ENCODE measurements at regions not wholly inside any gene's neighbourhood (a gene's known extent, or its start where the extent isn't known, plus 50 kb on each side); places are given as distances from the start of the nearest gene placed in this dataset.

DNA sequence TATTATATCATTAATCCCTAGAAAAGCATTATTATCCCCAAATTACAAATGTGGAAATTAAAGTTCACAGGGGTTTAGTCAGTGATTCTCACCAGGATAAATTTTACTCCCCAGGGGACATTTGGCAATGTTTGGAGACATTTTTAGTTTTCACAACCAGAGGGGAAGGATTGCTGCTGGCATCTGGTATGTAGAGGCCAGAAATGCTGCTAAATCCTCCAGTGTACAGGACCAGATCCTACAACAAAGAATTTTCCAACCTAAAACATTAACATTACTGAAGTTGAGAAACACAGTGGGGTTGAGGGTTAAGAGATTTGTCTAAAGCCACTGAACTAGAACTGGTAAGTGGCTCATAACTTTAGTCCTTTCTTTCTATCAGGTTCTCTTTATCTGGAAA, 162.0 kb upstream of the SYT6 start:
- DNase-seq (ENCODE audit: low spot score in 2 of 2), result no peak
- FAIRE-seq, result no peak

DNA sequence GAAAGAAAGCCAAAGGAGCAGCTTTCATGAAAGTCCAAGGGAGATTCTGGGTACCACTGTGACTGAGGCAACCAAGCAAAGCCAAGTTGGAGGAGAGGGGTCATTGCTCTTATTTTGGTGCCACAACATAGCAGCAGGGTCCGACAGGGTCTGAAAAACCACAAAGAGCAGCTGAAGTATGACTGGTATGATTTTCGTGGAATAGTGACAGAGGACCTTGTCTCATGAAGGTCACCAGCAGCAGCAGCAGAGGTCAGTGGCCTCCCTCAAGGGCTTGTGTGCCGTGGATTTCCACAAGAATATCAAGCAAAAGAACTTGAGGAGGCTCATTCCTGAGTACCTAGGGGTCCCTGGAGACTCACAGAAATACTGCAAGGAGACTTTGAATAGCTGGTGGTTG, 160.9 kb upstream of the SYT6 start:
- FAIRE-seq (no peak), DNase-seq (ENCODE audit: low spot score in 2 of 2) (no peak)

GRCh38 chr1:114314098-114314497, 160.4 kb upstream of the SYT6 start:
- DNase-seq (ENCODE audit: low spot score in 2 of 2) (no peak), FAIRE-seq (no peak)

DNA sequence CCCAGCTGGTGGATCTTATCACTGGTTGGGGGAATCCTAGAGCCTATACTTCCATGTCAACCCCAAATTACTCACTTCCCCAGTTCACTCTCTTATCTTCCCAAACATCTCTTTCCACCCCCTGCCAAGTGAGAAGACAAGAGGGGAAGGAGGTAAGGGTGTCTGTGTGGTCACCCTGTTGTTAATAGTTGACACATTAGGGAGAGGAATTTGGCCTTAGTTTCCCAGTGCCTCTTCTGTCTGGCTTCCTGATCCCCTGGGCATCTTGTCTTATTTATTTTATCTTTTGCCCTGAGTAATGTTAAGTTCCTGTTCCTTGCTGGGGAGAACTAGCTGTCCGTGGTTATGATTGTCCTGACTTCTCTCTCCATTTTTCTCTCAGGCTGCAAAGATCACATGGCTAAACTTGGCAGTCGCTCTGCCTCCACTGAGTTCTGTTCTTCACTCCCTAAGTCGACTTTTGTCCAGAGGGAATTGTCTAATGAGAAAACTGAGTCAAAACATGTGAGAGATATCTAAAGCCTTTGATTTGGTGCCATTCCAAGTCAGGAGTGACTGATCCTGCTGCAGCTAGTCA, 157.1 kb upstream of the SYT6 start:
- DNase-seq (ENCODE audit: low spot score in 2 of 2) (no peak), FAIRE-seq (no peak)

DNA sequence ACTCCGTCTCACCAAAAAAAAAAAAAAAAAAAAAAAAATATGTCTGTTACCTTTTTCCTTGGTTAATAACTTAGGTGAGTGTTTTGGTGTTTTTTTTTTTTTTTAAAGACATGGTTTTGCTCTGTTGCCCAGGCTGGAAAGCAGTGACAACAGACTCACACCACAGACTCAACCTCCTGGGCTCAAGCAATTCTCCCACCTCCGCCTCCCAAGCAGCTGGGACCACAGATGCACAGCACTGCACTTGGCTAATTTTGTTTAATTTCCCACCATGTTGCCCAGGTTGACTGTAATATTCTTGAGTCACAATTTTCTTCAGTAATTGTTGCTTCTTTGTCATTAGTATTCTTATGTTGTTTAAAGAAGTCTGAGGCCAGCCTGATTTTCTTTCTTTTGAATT, 149.2 kb upstream of the SYT6 start:
- FAIRE-seq, result no peak
- no peak for DNase-seq (ENCODE audit: low spot score in 2 of 2)

DNA sequence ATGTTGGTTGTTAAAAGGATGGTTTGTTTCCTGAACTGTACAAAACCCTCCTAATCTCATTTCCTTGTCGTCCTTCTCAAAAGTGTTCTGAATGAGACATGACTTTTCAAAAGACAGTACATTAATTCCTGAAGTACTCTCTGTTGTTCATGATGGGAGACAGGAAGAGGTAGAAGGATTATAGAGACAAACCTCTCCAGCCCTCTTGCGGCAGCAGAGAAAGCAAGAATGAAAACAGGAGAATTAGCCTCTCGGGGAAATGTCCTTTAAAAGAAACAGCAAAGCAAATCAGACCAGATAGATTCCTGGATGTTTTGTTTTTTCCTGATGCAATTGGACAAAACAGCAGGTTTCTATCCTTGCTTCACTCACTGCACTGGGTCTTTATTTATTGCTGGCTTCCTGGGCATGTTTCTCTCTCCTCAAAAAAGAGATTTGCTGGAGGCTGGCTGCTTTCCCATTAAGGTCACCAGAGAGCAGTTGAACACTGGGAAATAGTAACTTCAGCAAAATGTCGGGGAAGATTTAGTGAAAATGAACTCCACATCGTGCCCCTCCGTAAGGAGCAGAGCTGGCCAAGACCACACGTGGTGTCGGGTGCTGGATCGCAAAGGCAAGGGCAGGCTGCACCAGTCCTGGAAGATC, 145.8 kb upstream of the SYT6 start:
- FAIRE-seq (no peak), DNase-seq (ENCODE audit: low spot score in 2 of 2) (no peak)

DNA sequence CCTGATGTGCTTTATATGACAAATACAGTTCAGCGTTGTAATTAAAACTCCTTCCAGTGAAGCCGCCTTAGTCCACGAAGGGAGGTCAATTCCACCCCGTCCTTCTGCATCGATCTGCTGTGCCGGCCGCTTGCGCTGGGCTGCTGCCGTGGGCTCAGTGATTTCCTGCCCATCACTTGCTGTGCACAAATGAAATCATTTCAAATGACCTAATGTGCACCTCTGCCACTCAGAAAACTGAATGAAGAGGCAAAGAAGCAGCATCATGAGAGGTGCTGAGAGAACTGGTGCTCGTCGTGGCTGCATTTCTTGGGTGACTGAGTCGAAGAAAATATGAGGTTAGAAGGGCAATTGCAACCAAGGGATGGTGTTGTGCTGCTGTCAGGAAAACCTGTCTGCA, 144.3 kb upstream of the SYT6 start:
- no peak for FAIRE-seq
- DNase-seq (ENCODE audit: low spot score in 2 of 2), result no peak

DNA sequence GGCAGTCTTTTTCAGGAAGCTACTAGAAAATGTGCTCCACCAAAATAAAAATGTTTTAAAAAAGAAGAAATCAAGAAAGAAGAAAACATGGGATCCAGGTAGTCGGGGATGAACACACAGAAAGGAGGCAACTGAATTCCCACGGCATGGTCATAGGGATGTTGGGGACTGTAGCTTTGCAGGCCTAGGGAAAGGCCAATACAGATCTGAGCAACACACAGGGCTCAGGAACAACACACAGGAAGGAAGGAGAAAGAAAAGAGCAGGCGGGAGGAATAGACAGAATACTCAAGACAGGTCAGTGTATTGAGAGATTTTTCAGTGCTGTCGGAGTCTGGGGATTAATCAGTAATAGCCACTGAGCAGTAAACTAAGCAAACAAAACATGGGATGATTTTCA, 142.7 kb upstream of the SYT6 start:
- FAIRE-seq (no peak), DNase-seq (ENCODE audit: low spot score in 2 of 2) (no peak)

GRCh38 chr1:114295321-114295720, 141.7 kb upstream of the SYT6 start:
- FAIRE-seq, result no peak
- DNase-seq (ENCODE audit: low spot score in 2 of 2), result no peak

DNA sequence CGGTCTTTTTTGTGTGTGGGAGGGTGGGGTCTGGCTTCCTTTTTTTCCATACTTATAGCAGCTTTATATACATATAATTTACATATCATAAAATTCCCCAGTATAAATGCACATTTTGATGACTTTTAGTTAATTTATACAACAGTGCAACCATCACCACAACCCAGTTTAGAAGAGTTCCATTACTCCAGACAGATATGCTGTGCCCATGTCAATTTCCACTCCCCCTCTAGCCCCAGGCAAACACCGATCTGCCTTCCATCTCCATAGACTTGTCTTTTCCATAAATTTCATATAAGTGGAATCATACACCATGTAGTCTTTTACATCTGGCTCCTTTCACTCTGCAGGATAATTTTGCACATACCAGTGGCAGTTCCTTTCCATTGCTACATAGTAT, 139.2 kb upstream of the SYT6 start:
- FAIRE-seq (no peak), DNase-seq (ENCODE audit: low spot score in 2 of 2) (no peak)

DNA sequence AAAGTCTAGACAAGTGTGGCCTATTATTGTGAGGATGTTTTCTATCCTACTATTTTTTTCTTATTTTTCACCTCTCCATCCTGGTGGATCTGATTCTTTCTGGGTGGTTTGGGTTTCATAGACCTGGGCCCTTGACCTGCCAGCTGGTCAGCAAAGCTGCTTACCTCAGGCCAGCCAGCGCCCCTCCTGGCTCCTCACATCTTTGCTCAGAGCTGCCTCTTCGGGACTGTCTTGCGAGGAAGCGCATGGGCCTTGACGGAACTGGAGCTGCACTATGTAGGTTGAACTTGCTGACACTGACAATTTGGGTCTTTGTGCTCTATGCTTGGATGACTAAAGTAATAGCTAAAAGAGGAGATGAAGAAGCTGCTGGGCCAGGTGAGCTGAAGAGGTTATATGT, 138.5 kb upstream of the SYT6 start:
- DNase-seq (ENCODE audit: low spot score in 2 of 2) (no peak), FAIRE-seq (no peak)

- FAIRE-seq (no peak), DNase-seq (ENCODE audit: low spot score in 2 of 2) (no peak)
Observed at GRCh38 chr1:114290776-114291175, 137.1 kb upstream of the SYT6 start.

DNA sequence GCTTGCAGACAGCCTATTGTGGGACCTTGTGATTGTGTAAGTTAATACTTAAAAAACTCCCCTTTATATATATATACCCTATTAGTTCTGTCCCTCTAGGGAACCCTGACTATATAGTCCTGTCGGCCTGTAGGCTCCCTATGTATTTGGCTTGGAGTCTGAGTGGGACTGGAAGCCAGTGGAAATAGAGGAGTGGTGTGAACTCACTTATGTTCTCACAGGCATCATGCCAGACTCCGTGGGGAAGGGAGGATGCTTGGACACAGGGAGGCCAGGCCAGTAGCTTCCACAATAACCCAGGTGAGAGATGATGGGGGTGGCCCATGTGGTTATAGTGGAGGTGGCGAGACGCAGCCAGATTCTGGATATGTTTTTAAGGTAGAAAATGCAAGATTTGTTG, 136.7 kb upstream of the SYT6 start:
- FAIRE-seq (no peak), DNase-seq (ENCODE audit: low spot score in 2 of 2) (no peak)

DNA sequence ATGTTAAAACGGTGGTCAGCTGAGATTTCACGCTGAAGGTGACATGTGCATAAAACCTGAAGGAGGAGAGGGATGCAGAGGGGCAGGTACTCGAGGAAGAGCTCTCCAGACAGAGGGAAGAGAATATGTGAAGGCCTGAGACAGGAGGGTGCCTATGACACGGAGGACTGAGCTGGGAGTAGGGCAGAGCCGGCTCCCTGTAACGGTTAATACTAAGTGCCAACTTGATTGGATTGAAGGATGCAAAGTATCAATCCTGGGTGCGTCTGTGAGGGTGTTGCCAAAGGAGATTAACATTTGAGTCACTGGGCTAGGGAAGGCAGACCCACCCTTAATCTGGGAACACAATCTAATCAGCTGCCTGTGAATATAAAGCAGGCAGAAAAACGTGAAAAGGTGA, 136.2 kb upstream of the SYT6 start:
- no peak for DNase-seq (ENCODE audit: low spot score in 2 of 2)
- FAIRE-seq, result no peak

GRCh38 chr1:114289306-114289705, 135.6 kb upstream of the SYT6 start:
- DNase-seq (ENCODE audit: low spot score in 2 of 2), result no peak
- no peak for FAIRE-seq

- DNase-seq (ENCODE audit: low spot score in 2 of 2) (no peak), FAIRE-seq (no peak)
Observed at GRCh38 chr1:114286960-114287359, 133.3 kb upstream of the SYT6 start.

DNA sequence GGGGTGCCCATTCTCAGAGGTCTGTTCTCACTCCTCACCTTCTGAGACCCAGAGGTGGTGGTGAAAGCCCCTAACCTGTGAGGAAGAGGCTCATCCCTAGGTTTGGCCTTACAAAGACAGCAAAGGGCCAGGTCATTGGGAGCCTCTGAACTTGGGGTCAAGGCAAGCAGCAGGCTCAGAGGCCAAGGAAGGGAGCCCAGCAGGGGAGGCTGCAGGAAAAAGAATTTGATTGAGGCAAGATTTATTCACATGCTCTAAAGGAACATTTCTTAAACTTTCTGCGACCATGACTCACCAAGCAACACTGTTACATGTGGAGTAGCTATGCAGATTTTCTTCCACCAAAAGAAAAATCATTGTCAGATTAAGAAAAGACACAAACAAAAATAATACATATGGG, 132.5 kb upstream of the SYT6 start:
- FAIRE-seq (no peak), DNase-seq (ENCODE audit: low spot score in 2 of 2) (no peak)

DNA sequence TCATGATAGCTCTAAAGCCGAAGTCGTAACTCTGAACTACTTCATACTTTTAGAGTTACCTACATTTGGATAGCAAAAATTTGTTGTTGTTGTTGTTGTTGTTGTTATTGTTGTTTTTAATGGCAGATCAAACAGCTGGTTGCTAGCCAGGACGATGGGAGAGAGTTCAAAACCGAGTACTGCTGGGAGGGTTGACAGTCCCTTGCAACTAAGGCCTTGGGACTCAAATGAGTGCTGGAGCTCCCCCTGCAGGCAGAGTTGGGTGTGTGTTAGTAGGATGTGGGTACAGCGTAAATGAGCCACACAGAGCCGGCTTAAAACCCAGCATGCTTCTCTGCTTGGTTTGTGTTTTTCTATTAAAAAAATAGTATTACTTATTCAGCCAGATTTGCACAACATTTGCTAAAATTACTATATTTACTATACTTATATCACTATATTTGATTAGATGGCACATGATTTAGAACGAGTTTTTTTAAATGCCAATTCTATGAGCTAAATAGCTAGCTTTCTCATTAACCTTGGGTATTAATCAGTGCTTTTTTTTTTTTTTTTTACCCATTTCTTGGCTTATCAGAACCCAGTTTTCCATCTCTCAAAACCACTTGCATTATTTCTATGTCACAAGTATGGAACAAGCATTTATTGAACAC, 129.2 kb upstream of the SYT6 start:
- FAIRE-seq (no peak), DNase-seq (ENCODE audit: low spot score in 2 of 2) (peak; percentile 22 to 63)

GRCh38 chr1:114278911-114279310, 125.2 kb upstream of the SYT6 start:
- DNase-seq (ENCODE audit: low spot score in 2 of 2), result no peak
- no peak for FAIRE-seq

GRCh38 chr1:114278430-114278829, 124.8 kb upstream of the SYT6 start:
- FAIRE-seq, result no peak
- no peak for DNase-seq (ENCODE audit: low spot score in 2 of 2)

GRCh38 chr1:114274621-114275317, 121.1 kb upstream of the SYT6 start:
- no peak for DNase-seq (ENCODE audit: low spot score in 2 of 2)

DNA sequence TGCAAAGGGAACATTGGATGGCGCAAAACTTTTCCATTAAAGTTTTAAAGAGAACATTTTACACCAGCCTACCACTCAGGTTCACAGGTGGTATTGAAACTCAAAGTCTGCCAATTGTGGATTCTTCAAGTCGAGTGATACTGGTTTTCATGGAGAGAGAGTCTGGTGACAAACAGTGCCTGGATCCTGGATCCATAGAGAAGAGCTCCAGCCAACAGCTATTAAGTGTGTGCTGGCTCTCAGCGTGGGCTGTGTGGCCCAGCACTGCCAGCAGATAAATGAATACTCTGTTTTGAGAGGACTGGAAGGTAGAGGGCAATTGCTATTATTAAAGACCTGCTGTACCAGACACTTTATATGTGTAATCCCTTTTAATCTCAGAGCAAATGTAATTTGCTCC, 118.9 kb upstream of the SYT6 start:
- FAIRE-seq (no peak), DNase-seq (ENCODE audit: low spot score in 2 of 2) (no peak)

More at GRCh38 chr1:114274621-114275317, 121.1 kb upstream of the SYT6 start:
- no peak for FAIRE-seq
